Erythroblast (primary cell): ENCODE measurements at regions not wholly inside any gene's neighbourhood (a gene's known extent, or its start where the extent isn't known, plus 50 kb on each side); places are given as distances from the start of the nearest gene placed in this dataset.

Source experiments
- GATA1 ChIP-seq: IDR thresholded peaks from 2 replicates; pipeline ENCODE4 v1.6.1; 2011; ENCODE audit warnings: low read depth, mild to moderate bottlenecking, control low read depth, low read length, moderate library complexity
- POLR2A ChIP-seq: IDR thresholded peaks from 2 replicates; pipeline ENCODE4 v1.6.1; 2011; ENCODE audit warnings: mild to moderate bottlenecking, low read length

GRCh38 chr1:193971595-193971994, 785.2 kb upstream of the B3GALT2 start:
- TF ChIP-seq POLR2A (no peak), GATA1 (no peak)
